ENCODE measurements at regions not wholly inside any gene's neighbourhood (a gene's known extent, or its start where the extent isn't known, plus 50 kb on each side); places are given as distances from the start of the nearest gene placed in this dataset.

DNA sequence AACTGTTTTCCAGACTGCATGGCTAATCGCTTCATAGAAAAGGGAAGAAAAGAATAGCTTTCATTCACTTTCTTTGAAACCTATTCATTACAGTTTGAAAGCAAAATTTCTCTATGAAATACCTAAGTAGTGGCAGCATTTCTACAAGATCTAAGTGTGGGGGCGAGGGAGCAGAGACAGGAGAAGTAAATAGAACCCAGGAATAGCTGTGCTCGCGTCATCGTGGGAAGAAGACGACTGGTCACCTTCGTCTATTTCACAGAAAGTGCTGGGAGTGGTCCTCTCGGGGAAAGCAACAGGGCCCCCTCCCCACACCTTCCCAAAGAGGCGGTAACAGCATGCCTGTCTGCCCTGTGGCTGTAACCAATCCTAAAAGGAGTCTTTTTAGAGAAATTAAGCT lies 169.9 kb upstream of the NOCT start:
- DNase-seq (no peak), ATAC-seq (no peak)
- no peaks in the 10 kb centered on the region for H3K9me3 Mint-ChIP-seq
- no peak overlapping the region for H3K4me3 Mint-ChIP-seq
- TF ChIP-seq, protein P1, sequence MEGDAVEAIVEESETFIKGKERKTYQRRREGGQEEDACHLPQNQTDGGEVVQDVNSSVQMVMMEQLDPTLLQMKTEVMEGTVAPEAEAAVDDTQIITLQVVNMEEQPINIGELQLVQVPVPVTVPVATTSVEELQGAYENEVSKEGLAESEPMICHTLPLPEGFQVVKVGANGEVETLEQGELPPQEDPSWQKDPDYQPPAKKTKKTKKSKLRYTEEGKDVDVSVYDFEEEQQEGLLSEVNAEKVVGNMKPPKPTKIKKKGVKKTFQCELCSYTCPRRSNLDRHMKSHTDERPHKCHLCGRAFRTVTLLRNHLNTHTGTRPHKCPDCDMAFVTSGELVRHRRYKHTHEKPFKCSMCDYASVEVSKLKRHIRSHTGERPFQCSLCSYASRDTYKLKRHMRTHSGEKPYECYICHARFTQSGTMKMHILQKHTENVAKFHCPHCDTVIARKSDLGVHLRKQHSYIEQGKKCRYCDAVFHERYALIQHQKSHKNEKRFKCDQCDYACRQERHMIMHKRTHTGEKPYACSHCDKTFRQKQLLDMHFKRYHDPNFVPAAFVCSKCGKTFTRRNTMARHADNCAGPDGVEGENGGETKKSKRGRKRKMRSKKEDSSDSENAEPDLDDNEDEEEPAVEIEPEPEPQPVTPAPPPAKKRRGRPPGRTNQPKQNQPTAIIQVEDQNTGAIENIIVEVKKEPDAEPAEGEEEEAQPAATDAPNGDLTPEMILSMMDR (IDR thresholded peaks at IDR 0.05) = no peak
- H3K27me3 Mint-ChIP-seq = peaks cover 9% of the 10 kb centered on the region
- no peaks in the 10 kb centered on the region for H3K4me1 Mint-ChIP-seq (ENCODE audit: low read depth)
- ChIA-PET CTCF (interaction anchor here (0.6 to 2.9 kb wide), 3 partner anchors 25 to 271 kb away, joined by 3 to 11 read pairs (median 3); no protein-coding TSS in a partner anchor), POLR2A (no interaction called here)
- intact Hi-C loops (cut with micrococcal nuclease) = no loop called here
- H3K27ac Mint-ChIP-seq = no peak overlapping the region
- H3K36me3 Mint-ChIP-seq (ENCODE audit: low read depth) = no peaks in the 10 kb centered on the region

DNA sequence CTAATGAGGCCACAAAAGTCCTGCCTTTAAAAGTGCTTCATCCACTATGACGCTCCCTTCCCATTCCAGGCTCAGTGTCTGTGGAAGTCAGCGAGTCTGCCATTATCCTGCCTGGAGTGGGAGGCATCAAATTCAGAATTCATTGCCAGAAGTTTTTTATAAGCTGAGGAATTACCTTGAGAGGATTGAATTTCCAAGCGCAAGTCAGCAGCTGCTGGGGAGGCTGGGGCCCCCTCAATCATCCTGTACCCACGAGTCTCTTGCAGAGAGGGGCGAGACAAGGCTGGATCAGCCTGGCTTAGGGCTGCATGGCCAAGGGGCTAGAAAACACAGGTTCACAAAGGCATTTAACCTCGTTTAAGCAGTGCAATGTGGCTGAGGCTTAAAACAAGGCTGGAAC lies 170.5 kb upstream of the NOCT start:
- DNase-seq (no peak), ATAC-seq (no peak)
- Mint-ChIP-seq H3K9me3 (no peaks in the 10 kb centered on the region), H3K36me3 (ENCODE audit: low read depth) (no peaks in the 10 kb centered on the region), H3K27ac (no peak overlapping the region), H3K4me3 (no peak overlapping the region), H3K4me1 (ENCODE audit: low read depth) (no peaks in the 10 kb centered on the region), H3K27me3 (peaks cover 12% of the 10 kb centered on the region)
- POLR2A ChIA-PET = no interaction called here
- CTCF ChIA-PET = interaction anchor here (1.5 to 2.9 kb wide), 2 partner anchors 26 to 165 kb away, joined by 4 to 11 read pairs; no protein-coding TSS in a partner anchor
- intact Hi-C loops (cut with micrococcal nuclease) = no loop called here
- TF ChIP-seq, protein P1 (IDR thresholded peaks at IDR 0.05) = no peak

DNA sequence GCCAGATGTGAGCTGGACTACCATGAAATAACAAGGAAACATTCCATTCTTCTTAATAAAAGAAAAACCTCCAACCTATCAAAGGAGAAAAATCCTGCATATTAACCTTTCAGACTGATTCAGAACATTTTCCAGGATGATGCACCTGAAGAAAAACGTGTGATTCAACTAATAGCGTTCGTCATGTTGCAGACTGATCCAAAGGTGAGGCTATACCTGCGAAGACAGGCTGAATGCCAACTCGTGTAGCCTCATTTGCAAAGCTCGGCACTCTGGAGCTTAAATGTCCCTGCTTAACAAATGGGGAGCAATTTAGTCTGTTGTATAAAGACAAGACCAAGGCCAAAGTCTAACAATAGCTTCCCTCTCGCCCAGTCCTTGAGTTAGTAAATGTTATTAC lies 172.0 kb upstream of the NOCT start:
- intact Hi-C loops (cut with micrococcal nuclease) = no loop called here
- no peak overlapping the region for H3K4me3 Mint-ChIP-seq
- H3K36me3 Mint-ChIP-seq (ENCODE audit: low read depth) = no peaks in the 10 kb centered on the region
- DNase-seq (no peak), ATAC-seq (no peak)
- TF ChIP-seq, protein P1 (IDR thresholded peaks at IDR 0.05) = no peak
- ChIA-PET POLR2A (no interaction called here), CTCF (interaction anchor here (1.2 to 1.5 kb wide), 3 partner anchors 9 to 163 kb away, joined by 3 to 5 read pairs (median 4); no protein-coding TSS in a partner anchor)
- H3K4me1 Mint-ChIP-seq (ENCODE audit: low read depth) = no peaks in the 10 kb centered on the region
- peaks cover 14% of the 10 kb centered on the region for H3K27me3 Mint-ChIP-seq
- H3K9me3 Mint-ChIP-seq = no peaks in the 10 kb centered on the region
- no peak overlapping the region for H3K27ac Mint-ChIP-seq

DNA sequence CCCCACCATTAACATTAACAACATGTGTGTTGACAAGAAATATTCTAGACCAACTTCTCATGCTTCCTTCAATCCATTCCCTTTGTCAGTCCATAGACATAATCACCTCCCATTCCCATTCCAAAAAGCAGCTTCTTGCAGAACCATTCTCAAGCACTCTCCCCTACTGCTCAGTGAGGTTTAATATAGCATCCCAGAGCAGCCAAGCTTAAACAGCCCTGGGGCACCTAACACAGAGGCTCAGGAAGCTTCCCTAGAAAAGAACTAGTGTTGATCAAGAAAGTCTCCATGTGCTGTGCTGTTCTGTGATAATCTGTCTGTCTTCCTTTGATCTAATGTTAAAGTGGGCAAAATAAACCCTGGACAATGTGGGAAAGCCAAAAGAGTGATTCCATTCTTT lies 174.2 kb upstream of the NOCT start:
- intact Hi-C loops (cut with micrococcal nuclease) = no loop called here
- TF ChIP-seq, protein P1 (IDR thresholded peaks at IDR 0.05) = no peak
- Mint-ChIP-seq H3K4me1 (ENCODE audit: low read depth) (no peaks in the 10 kb centered on the region), H3K4me3 (no peak overlapping the region), H3K36me3 (ENCODE audit: low read depth) (no peaks in the 10 kb centered on the region), H3K27me3 (peaks cover 12% of the 10 kb centered on the region), H3K27ac (no peak overlapping the region), H3K9me3 (no peaks in the 10 kb centered on the region)
- CTCF ChIA-PET = no interaction called here
- ATAC-seq (no peak), DNase-seq (no peak)
- POLR2A ChIA-PET = no interaction called here

DNA sequence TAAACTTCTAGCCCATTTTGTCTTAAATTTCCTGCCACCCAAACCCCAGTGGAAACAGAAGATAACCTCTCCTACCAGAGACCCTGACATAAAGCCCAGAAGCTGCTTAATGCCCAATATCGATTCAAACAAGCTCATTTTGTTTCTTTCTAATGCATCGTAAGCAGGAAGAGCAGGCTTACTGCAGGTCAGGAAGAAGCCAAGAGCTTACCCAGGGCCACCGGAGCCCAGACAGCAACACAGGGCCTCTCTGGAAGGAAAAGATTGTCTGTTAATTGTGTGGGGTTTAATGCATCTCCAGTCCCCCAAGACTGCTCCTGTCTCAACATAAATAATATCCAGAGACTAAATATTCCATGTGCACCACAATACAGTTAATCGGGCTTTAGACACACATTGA lies 177.3 kb upstream of the NOCT start:
- intact Hi-C loops (cut with micrococcal nuclease) = no loop called here
- ChIA-PET CTCF (interaction anchor here (1.2 kb wide), 1 partner anchor 33 kb away, joined by 4 read pairs; no protein-coding TSS in a partner anchor), POLR2A (no interaction called here)
- DNase-seq (no peak), ATAC-seq (no peak)
- Mint-ChIP-seq H3K4me3 (no peak overlapping the region), H3K9me3 (no peaks in the 10 kb centered on the region), H3K36me3 (ENCODE audit: low read depth) (no peaks in the 10 kb centered on the region), H3K27ac (no peak overlapping the region), H3K27me3 (peaks cover 17% of the 10 kb centered on the region), H3K4me1 (ENCODE audit: low read depth) (no peaks in the 10 kb centered on the region)
- TF ChIP-seq, protein P1 (IDR thresholded peaks at IDR 0.05) = no peak
